Activated naive CD4-positive, alpha-beta T cell treated with anti-CD3 and anti-CD28 coated beads, Interleukin-2, amount 10 ng/mL, durations not matched to agents 7 days and 5 days (primary cell): ENCODE measurements at regions not wholly inside any gene's neighbourhood (a gene's known extent, or its start where the extent isn't known, plus 50 kb on each side); places are given as distances from the start of the nearest gene placed in this dataset.

Experiments
- CTCF ChIA-PET: fragments of 350-600 bp; sonication (Branson Sonifier 250); formaldehyde crosslinking; loops from one replicate; lab custom pipeline; 2021; ENCODE audit warnings: antibody characterized with exemption; lab: Charles Lee
- DNase-seq: peaks from one replicate; pipeline ENCODE4 v3.0.0-alpha.2; 2020
- H3K27ac Mint-ChIP-seq: one replicate; pipeline ENCODE4 v1.8.0; 2021; ENCODE audit warnings: mild to moderate bottlenecking, moderate library complexity, mixed read lengths
- H3K27me3 Mint-ChIP-seq: one replicate; pipeline ENCODE4 v1.8.0; 2021; ENCODE audit warnings: mild to moderate bottlenecking, mixed read lengths
- H3K36me3 Mint-ChIP-seq: one replicate; pipeline ENCODE4 v1.8.0; 2021; ENCODE audit warnings: mixed read lengths
- H3K4me1 Mint-ChIP-seq: one replicate; pipeline ENCODE4 v1.8.0; 2021; ENCODE audit warnings: mixed read lengths
- H3K4me3 Mint-ChIP-seq: one replicate; pipeline ENCODE4 v1.8.0; 2021; ENCODE audit warnings: mild to moderate bottlenecking, moderate library complexity, mixed read lengths
- H3K9me3 Mint-ChIP-seq: one replicate; pipeline ENCODE4 v1.8.0; 2021; ENCODE audit warnings: mixed read lengths

DNA sequence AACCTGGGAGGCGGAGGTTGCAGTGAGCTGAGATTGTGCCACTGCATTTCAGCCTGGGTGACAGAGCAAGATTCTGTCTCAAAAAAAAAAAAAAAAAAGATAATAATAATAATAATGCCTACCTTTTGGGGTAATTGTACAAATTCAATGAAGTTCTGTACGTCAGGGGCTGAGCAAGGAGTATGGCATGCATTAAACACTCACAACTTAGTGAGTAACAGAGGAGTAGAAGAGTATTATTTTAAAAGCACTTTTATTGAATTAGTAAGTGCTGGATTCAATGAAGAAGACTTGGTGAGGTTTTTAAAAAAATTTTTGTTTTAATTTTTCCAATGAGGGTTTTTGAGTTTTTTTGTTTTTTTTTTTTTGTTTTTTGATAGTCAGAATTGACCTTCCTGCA is 783.6 kb upstream of the TBX3 start:
- no peak overlapping the region for H3K27ac Mint-ChIP-seq
- peaks cover 6% of the 10 kb centered on the region for H3K9me3 Mint-ChIP-seq
- no peak overlapping the region for H3K4me3 Mint-ChIP-seq
- H3K4me1 Mint-ChIP-seq: no peaks in the 10 kb centered on the region
- no peak for DNase-seq
- H3K36me3 Mint-ChIP-seq: no peaks in the 10 kb centered on the region
- H3K27me3 Mint-ChIP-seq: no peaks in the 10 kb centered on the region
- CTCF ChIA-PET: no interaction called here

GRCh38 chr12:115466076-115466475 is 782.1 kb upstream of the TBX3 start:
- H3K36me3 Mint-ChIP-seq: no peaks in the 10 kb centered on the region
- H3K4me3 Mint-ChIP-seq: no peak overlapping the region
- H3K27ac Mint-ChIP-seq: no peak overlapping the region
- CTCF ChIA-PET: no interaction called here
- peaks cover 6% of the 10 kb centered on the region for H3K9me3 Mint-ChIP-seq
- H3K27me3 Mint-ChIP-seq: no peaks in the 10 kb centered on the region
- DNase-seq: no peak
- no peaks in the 10 kb centered on the region for H3K4me1 Mint-ChIP-seq

DNA sequence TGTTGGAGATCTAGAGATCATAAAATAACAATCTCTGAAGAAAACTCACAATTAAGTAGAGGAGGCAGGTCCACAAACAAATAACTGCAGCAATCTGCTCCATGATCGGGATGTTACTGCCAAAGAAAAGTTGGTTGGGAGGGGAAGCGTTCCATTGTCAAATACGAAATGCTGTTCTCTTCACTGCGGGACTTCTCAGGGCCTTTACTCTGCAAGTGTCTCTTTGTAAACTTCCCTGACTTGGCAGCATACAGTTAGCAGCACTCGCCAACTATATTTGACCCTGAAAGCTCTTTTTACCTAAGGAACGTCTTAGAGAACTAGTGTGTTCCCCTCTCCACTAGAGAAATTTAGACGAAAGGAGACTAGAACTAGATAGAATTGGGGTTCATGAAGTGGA is 780.7 kb upstream of the TBX3 start:
- Mint-ChIP-seq H3K36me3 (no peaks in the 10 kb centered on the region), H3K27ac (no peak overlapping the region), H3K4me1 (no peaks in the 10 kb centered on the region), H3K4me3 (no peak overlapping the region), H3K27me3 (no peaks in the 10 kb centered on the region), H3K9me3 (peaks cover 4% of the 10 kb centered on the region)
- DNase-seq: no peak
- CTCF ChIA-PET: no interaction called here

GRCh38 chr12:115464111-115464581 is 780.2 kb upstream of the TBX3 start:
- Mint-ChIP-seq H3K36me3 (no peaks in the 10 kb centered on the region), H3K9me3 (peaks cover 2% of the 10 kb centered on the region), H3K27me3 (no peaks in the 10 kb centered on the region), H3K4me1 (no peaks in the 10 kb centered on the region), H3K4me3 (no peak overlapping the region), H3K27ac (no peak overlapping the region)
- CTCF ChIA-PET: no interaction called here
- DNase-seq: no peak

DNA sequence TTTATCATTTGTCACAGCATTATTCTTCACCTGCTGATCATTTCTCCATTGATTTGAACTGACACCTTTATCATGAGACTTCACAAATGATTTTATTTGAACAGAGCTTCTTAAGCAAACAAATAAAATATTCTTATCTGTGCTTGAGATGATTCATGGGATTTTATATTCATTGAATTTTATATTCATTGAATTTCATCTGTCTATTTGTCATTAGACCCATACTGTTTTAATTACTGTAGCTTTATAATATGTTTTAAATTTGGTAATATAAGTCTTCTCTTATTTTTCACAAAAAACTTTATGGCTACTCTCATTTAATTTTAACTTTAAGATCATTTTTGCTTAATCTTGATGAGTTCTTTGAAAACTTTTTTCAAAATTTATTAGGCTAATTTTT is 777.4 kb upstream of the TBX3 start:
- Mint-ChIP-seq H3K36me3 (no peaks in the 10 kb centered on the region), H3K4me3 (no peak overlapping the region), H3K9me3 (peaks cover 4% of the 10 kb centered on the region), H3K4me1 (no peaks in the 10 kb centered on the region), H3K27me3 (no peaks in the 10 kb centered on the region), H3K27ac (no peak overlapping the region)
- DNase-seq: no peak
- CTCF ChIA-PET: no interaction called here

GRCh38 chr12:115457798-115458197 is 773.8 kb upstream of the TBX3 start:
- H3K9me3 Mint-ChIP-seq: peaks cover 4% of the 10 kb centered on the region
- CTCF ChIA-PET: no interaction called here
- H3K27me3 Mint-ChIP-seq: peaks cover 8% of the 10 kb centered on the region
- H3K36me3 Mint-ChIP-seq: no peaks in the 10 kb centered on the region
- no peak for DNase-seq
- H3K4me1 Mint-ChIP-seq: no peaks in the 10 kb centered on the region
- no peak overlapping the region for H3K27ac Mint-ChIP-seq
- H3K4me3 Mint-ChIP-seq: no peak overlapping the region

DNA sequence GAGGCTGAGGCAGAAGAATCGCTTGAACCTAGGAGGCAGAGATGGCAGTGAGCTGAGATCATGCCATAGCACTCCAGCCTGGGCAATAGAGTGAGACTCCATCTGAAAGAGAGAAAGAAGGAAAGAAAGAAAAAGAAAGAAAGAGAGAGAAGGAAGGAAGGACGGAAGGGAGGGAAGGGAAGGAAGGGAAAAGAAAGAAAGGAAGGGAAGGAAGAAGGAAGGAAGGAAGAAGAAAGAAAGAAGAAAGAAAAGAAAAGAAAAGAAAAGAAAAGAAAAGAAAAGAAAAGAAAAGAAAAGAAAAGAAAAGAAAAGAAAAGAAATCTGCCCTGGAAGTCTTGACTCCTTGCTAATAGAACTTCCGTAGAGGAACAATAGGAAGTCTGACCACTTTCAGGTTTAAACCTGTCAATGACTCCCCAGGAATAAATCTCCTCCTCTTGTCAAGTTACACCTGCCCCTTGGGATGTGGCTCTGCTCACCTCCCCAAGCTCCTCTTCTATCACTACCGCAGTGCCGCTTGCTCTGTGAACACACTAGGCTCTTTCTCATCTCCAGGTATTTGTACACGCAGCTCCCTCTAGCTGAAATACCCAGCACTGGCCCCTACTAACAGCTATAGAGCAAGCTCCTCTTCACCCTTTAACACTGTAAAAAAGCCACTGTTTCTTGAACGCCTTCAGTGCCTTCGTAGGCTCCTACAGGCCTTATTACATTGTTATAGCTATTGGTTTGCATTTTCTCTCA is 773.1 kb upstream of the TBX3 start:
- peaks cover 4% of the 10 kb centered on the region for H3K9me3 Mint-ChIP-seq
- H3K4me1 Mint-ChIP-seq: peaks cover 2% of the 10 kb centered on the region
- no peak for DNase-seq
- H3K4me3 Mint-ChIP-seq: no peak overlapping the region
- CTCF ChIA-PET: interaction anchor here (0.9 kb wide), 1 partner anchor 72 kb away, joined by 4 read pairs; no protein-coding TSS in a partner anchor
- H3K27me3 Mint-ChIP-seq: peaks cover 15% of the 10 kb centered on the region
- no peaks in the 10 kb centered on the region for H3K36me3 Mint-ChIP-seq
- H3K27ac Mint-ChIP-seq: no peak overlapping the region

DNA sequence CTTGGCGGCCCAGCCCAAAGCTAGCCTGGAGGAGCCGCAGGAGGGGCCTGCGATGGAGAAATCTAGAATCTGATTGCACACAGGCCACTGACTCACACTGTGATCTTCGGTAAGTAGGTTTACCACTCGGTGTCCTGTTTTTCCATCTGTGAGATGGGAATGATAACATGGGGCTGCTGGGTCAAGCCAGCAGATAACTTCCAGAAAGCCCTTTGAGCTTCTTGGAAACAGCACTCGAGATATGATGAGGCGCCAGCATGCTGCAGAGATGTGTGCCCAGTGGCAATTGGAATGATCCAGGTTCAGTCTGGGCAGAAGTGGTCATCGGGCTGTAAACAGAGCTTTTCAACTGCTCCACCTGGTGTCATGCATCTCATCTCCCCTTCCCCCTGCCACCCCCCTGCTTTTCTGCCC is 771.3 kb upstream of the TBX3 start:
- Mint-ChIP-seq H3K27ac (no peak overlapping the region), H3K4me1 (peaks cover 6% of the 10 kb centered on the region), H3K4me3 (no peak overlapping the region), H3K36me3 (no peaks in the 10 kb centered on the region), H3K27me3 (peaks cover 30% of the 10 kb centered on the region), H3K9me3 (peaks cover 4% of the 10 kb centered on the region)
- DNase-seq: no peak
- CTCF ChIA-PET: no interaction called here

GRCh38 chr12:115452751-115453281 is 768.8 kb upstream of the TBX3 start:
- H3K27ac Mint-ChIP-seq: no peak overlapping the region
- H3K4me3 Mint-ChIP-seq: no peak overlapping the region
- no peaks in the 10 kb centered on the region for H3K36me3 Mint-ChIP-seq
- CTCF ChIA-PET: no interaction called here
- H3K4me1 Mint-ChIP-seq: peaks cover 6% of the 10 kb centered on the region
- peaks cover 33% of the 10 kb centered on the region for H3K27me3 Mint-ChIP-seq
- H3K9me3 Mint-ChIP-seq: peaks cover 2% of the 10 kb centered on the region
- DNase-seq: no peak

- Mint-ChIP-seq H3K4me1 (peaks cover 6% of the 10 kb centered on the region), H3K27me3 (peaks cover 33% of the 10 kb centered on the region), H3K27ac (no peak overlapping the region), H3K9me3 (peaks cover 2% of the 10 kb centered on the region), H3K4me3 (no peak overlapping the region), H3K36me3 (no peaks in the 10 kb centered on the region)
- no peak for DNase-seq
- CTCF ChIA-PET: no interaction called here
Measured at GRCh38 chr12:115451780-115452736, 768.1 kb upstream of the TBX3 start.

- Mint-ChIP-seq H3K36me3 (no peaks in the 10 kb centered on the region), H3K27ac (no peak overlapping the region), H3K9me3 (no peaks in the 10 kb centered on the region), H3K27me3 (peaks cover 33% of the 10 kb centered on the region), H3K4me1 (peaks cover 6% of the 10 kb centered on the region), H3K4me3 (no peak overlapping the region)
- CTCF ChIA-PET: no interaction called here
- DNase-seq: no peak
Measured at GRCh38 chr12:115451151-115451779, 767.3 kb upstream of the TBX3 start.

DNA sequence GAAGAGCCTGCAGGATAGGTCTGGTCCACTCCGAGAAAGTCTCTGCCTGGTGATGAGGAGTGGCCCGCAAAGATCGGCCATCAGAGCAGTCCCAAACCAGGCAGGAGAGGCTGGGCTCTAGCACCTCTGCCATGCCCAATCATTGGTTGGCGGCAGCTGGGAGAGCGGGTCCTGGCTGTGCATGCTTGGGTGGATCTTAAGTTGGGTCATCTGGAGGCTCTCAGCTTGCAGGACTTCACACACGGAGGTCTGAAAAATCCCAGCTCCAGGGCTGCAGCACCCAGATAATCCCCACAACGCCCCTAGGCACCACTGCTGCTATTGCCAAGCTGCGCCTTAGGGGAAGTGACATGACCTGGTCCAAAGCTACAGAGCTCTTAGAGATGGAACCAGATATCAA is 766.7 kb upstream of the TBX3 start:
- H3K4me1 Mint-ChIP-seq: peaks cover 6% of the 10 kb centered on the region
- no peak for DNase-seq
- CTCF ChIA-PET: no interaction called here
- H3K9me3 Mint-ChIP-seq: no peaks in the 10 kb centered on the region
- H3K36me3 Mint-ChIP-seq: no peaks in the 10 kb centered on the region
- no peak overlapping the region for H3K4me3 Mint-ChIP-seq
- H3K27me3 Mint-ChIP-seq: peaks cover 33% of the 10 kb centered on the region
- H3K27ac Mint-ChIP-seq: no peak overlapping the region

DNA sequence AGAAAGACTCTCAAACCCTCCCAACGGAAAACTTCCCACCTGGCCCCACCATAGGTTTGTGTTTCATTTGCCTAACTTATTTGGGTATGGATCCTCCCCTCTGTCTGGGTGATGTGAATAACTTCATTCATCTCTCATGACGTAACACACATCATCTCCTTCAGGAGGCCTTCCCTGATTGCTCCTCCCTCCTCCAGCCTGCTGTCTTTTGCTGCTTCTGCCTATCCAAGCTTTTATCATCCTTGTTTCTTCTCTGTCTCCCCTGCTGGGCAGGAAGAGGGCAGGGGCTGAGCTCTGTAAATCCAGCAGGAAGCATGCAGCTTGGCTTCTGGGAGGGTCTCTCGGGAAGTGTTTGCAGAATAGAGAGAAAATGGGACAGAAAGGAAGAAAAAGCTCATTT is 766.0 kb upstream of the TBX3 start:
- H3K27me3 Mint-ChIP-seq: peaks cover 33% of the 10 kb centered on the region
- CTCF ChIA-PET: no interaction called here
- H3K4me3 Mint-ChIP-seq: no peak overlapping the region
- DNase-seq: no peak
- no peaks in the 10 kb centered on the region for H3K9me3 Mint-ChIP-seq
- no peaks in the 10 kb centered on the region for H3K36me3 Mint-ChIP-seq
- H3K27ac Mint-ChIP-seq: no peak overlapping the region
- H3K4me1 Mint-ChIP-seq: peaks cover 6% of the 10 kb centered on the region

DNA sequence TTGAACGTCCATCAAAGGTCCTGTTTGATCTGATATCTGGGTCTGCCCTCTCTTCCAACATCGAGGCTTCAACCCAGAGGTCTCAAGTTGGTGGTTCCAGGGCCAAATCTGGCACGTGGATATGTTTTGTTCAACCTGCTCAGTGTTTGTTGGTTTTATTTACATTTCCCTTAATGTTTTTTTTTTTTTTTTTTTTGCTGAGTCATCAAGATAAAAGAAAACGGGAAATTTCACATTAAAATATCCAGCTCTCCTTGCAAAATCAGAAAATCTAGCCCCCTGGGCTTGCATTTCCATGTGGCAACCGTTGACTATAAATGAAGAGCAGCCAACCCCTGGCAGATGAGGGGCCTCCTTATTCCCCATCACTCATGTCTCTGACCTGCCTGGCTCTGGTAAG is 765.6 kb upstream of the TBX3 start:
- CTCF ChIA-PET: no interaction called here
- peaks cover 6% of the 10 kb centered on the region for H3K4me1 Mint-ChIP-seq
- H3K36me3 Mint-ChIP-seq: no peaks in the 10 kb centered on the region
- no peak for DNase-seq
- no peaks in the 10 kb centered on the region for H3K9me3 Mint-ChIP-seq
- peaks cover 33% of the 10 kb centered on the region for H3K27me3 Mint-ChIP-seq
- H3K4me3 Mint-ChIP-seq: no peak overlapping the region
- no peak overlapping the region for H3K27ac Mint-ChIP-seq
